Mesenchymal stem cell (in vitro differentiated cells and primary cell): ENCODE measurements at regions not wholly inside any gene's neighbourhood (a gene's known extent, or its start where the extent isn't known, plus 50 kb on each side); places are given as distances from the start of the nearest gene placed in this dataset.

Experiments
- DNase-seq: peaks from one replicate; pipeline ENCODE4 v3.0.0-alpha.2; 2013
- H2AFZ ChIP-seq: one replicate; pipeline ENCODE4 v1.6.1; 2013; ENCODE audit warnings: low read depth, mild to moderate bottlenecking, control low read depth, inconsistent platforms, low read length, moderate library complexity
- H2AK5ac ChIP-seq: 2 replicates; pipeline ENCODE4 v1.6.1; 2013; ENCODE audit warnings: low read length, moderate library complexity, mild to moderate bottlenecking, inconsistent platforms; ENCODE audit not compliant: severe bottlenecking
- H2BK120ac ChIP-seq: one replicate; pipeline ENCODE4 v1.6.1; 2013; ENCODE audit warnings: low read depth, mild to moderate bottlenecking, inconsistent platforms, low read length, moderate library complexity
- H2BK12ac ChIP-seq, 2 experiments: one replicate each; pipeline ENCODE4 v1.6.1; 2013; ENCODE audit warnings: inconsistent platforms in 2 of 2, low read length in 2 of 2, mild to moderate bottlenecking in 2 of 2, moderate library complexity in 2 of 2, control low read depth in 1 of 2
- H2BK15ac ChIP-seq: one replicate; pipeline ENCODE4 v1.6.1; 2013; ENCODE audit warnings: mild to moderate bottlenecking, low read depth, inconsistent platforms; ENCODE audit not compliant: poor library complexity, severe bottlenecking
- H2BK5ac ChIP-seq: 2 replicates; pipeline ENCODE4 v1.6.1; 2013; ENCODE audit warnings: low read depth, mild to moderate bottlenecking, low read length, control low read depth, inconsistent platforms; ENCODE audit not compliant: poor library complexity, severe bottlenecking
- H3K14ac ChIP-seq, 2 experiments: one replicate each; pipeline ENCODE4 v1.6.1; 2013; ENCODE audit warnings: inconsistent platforms in 2 of 2, low read length in 2 of 2, control low read depth in 1 of 2, mild to moderate bottlenecking in 1 of 2, moderate library complexity in 1 of 2
- H3K18ac ChIP-seq, 2 experiments: one replicate each; pipeline ENCODE4 v1.6.1; 2013; ENCODE audit warnings: inconsistent platforms in 2 of 2, low read length in 2 of 2, control low read depth in 1 of 2, low read depth in 1 of 2, mild to moderate bottlenecking in 1 of 2
- H3K23ac ChIP-seq, 2 experiments: one replicate each; pipeline ENCODE4 v1.6.1; 2013; ENCODE audit warnings: inconsistent platforms in 2 of 2, low read length in 2 of 2, mild to moderate bottlenecking in 2 of 2, moderate library complexity in 2 of 2, control low read depth in 1 of 2
- H3K27ac ChIP-seq: 2 replicates; pipeline ENCODE4 v1.5.1; 2013; ENCODE audit warnings: mild to moderate bottlenecking, moderate library complexity, low read length, control low read depth, inconsistent platforms; ENCODE audit not compliant: poor library complexity, severe bottlenecking
- H3K27me3 ChIP-seq, 2 experiments: 2 replicates each; pipeline versions ENCODE4 v1.6.1 to v1.7.0; 2013; ENCODE audit warnings: low read length in 2 of 2, mild to moderate bottlenecking in 2 of 2, moderate library complexity in 2 of 2, control low read depth in 1 of 2, inconsistent platforms in 1 of 2; ENCODE audit not compliant: control insufficient read depth in 1 of 2, insufficient read depth in 1 of 2
- H3K36me3 ChIP-seq, 2 experiments: 2 replicates each; pipeline versions ENCODE4 v1.6.1 to v1.7.0; 2013; ENCODE audit warnings: low read length in 2 of 2, control low read depth in 1 of 2, inconsistent platforms in 1 of 2, low read depth in 1 of 2, mild to moderate bottlenecking in 1 of 2; ENCODE audit not compliant: insufficient read depth in 2 of 2, control insufficient read depth in 1 of 2
- H3K4ac ChIP-seq, 2 experiments: one replicate each; pipeline ENCODE4 v1.6.1; 2013; ENCODE audit warnings: inconsistent platforms in 2 of 2, low read length in 2 of 2, mild to moderate bottlenecking in 2 of 2, moderate library complexity in 2 of 2, control low read depth in 1 of 2, low read depth in 1 of 2
- H3K4me1 ChIP-seq: 2 replicates; pipeline ENCODE4 v1.6.1; 2013; ENCODE audit warnings: low read depth, low read length, control low read depth; ENCODE audit not compliant: control insufficient read depth, insufficient read depth
- H3K4me2 ChIP-seq: 2 replicates; pipeline ENCODE4 v1.6.1; 2013; ENCODE audit warnings: low read length, mild to moderate bottlenecking, inconsistent platforms; ENCODE audit not compliant: poor library complexity, severe bottlenecking
- H3K4me3 ChIP-seq, 2 experiments: 2 replicates each; pipeline versions ENCODE4 v1.5.1 to v1.7.0; 2013; ENCODE audit warnings: low read length in 2 of 2, mild to moderate bottlenecking in 2 of 2, control low read depth in 1 of 2, low read depth in 1 of 2; ENCODE audit not compliant: insufficient read depth in 1 of 2
- H3K79me1 ChIP-seq: replicated peaks from 2 replicates; pipeline ENCODE4 v1.6.1; 2013; ENCODE audit warnings: mild to moderate bottlenecking, control low read depth, low read length, inconsistent platforms; ENCODE audit not compliant: poor library complexity, severe bottlenecking
- H3K9ac ChIP-seq: 2 replicates; pipeline ENCODE4 v1.7.0; 2013; ENCODE audit warnings: mild to moderate bottlenecking, low read length, moderate library complexity
- H3K9me3 ChIP-seq: 2 replicates; pipeline ENCODE4 v1.7.0; 2013; ENCODE audit warnings: mild to moderate bottlenecking, low read length; ENCODE audit not compliant: control insufficient read depth
- H4K8ac ChIP-seq: one replicate; pipeline ENCODE4 v1.6.1; 2013; ENCODE audit warnings: inconsistent platforms, mild to moderate bottlenecking, low read length, moderate library complexity
- H4K91ac ChIP-seq: one replicate; pipeline ENCODE4 v1.6.1; 2013; ENCODE audit warnings: mild to moderate bottlenecking, low read length, inconsistent platforms
- WGBS: methylation state at CpG from one replicate; pipeline ENCODE4 v1.1.7; 2013; ENCODE audit warnings: mixed read lengths; 5-methylcytosine and 5-hydroxymethylcytosine counted together

- H4K91ac ChIP-seq: no peak overlapping the region
- no peaks in the 10 kb centered on the region for H3K4me1 ChIP-seq
- no peak overlapping the region for H3K9ac ChIP-seq
- H3K4me2 ChIP-seq: no peak overlapping the region
- H4K8ac ChIP-seq: no peak overlapping the region
- no peaks in the 10 kb centered on the region for H3K79me1 ChIP-seq
- H2AK5ac ChIP-seq: no peak overlapping the region
- H2BK120ac ChIP-seq: no peak overlapping the region
- no peaks in the 10 kb centered on the region for H3K36me3 ChIP-seq
- H2BK5ac ChIP-seq: no peak overlapping the region
- no peak overlapping the region for H3K27ac ChIP-seq
- H2AFZ ChIP-seq: no peak overlapping the region
- H2BK12ac ChIP-seq: no peak overlapping the region
- WGBS: 68% methylated on average over 15 of the region's 15 CpGs
- H3K23ac ChIP-seq: no peak overlapping the region
- H3K18ac ChIP-seq: no peak overlapping the region
- H2BK15ac ChIP-seq: no peak overlapping the region
- no peak overlapping the region for H3K14ac ChIP-seq
- no peaks in the 10 kb centered on the region for H3K9me3 ChIP-seq
- H3K4ac ChIP-seq: peak overlapping the region in 1 of 2 experiments; percentile 2
- H3K4me3 ChIP-seq: no peak overlapping the region
- peaks cover 0 to 55% of the 10 kb centered on the region in 2 experiments for H3K27me3 ChIP-seq
- peak; percentile 18 for DNase-seq
Observed at GRCh38 chr2:240244543-240244942, 104.1 kb upstream of the OTOS start.

GRCh38 chr2:240245184-240245583 lies 104.7 kb upstream of the OTOS start:
- H4K8ac ChIP-seq: no peak overlapping the region
- no peak overlapping the region for H3K4me2 ChIP-seq
- no peaks in the 10 kb centered on the region for H3K9me3 ChIP-seq
- H2BK15ac ChIP-seq: no peak overlapping the region
- no peak overlapping the region for H3K4ac ChIP-seq
- H3K27ac ChIP-seq: no peak overlapping the region
- H2AFZ ChIP-seq: no peak overlapping the region
- no peaks in the 10 kb centered on the region for H3K79me1 ChIP-seq
- no peak overlapping the region for H3K4me3 ChIP-seq
- no peaks in the 10 kb centered on the region for H3K36me3 ChIP-seq
- no peaks in the 10 kb centered on the region for H3K4me1 ChIP-seq
- 83% methylated on average over 3 of the region's 4 CpGs for whole genome bisulfite sequencing
- no peak overlapping the region for H3K23ac ChIP-seq
- H2BK5ac ChIP-seq: no peak overlapping the region
- no peak for DNase-seq
- peaks cover 0 to 51% of the 10 kb centered on the region in 2 experiments for H3K27me3 ChIP-seq
- H3K9ac ChIP-seq: no peak overlapping the region
- no peak overlapping the region for H3K18ac ChIP-seq
- H2AK5ac ChIP-seq: no peak overlapping the region
- no peak overlapping the region for H2BK120ac ChIP-seq
- no peak overlapping the region for H2BK12ac ChIP-seq
- no peak overlapping the region for H3K14ac ChIP-seq
- no peak overlapping the region for H4K91ac ChIP-seq

GRCh38 chr2:240245706-240246105 lies 105.2 kb upstream of the OTOS start:
- no peaks in the 10 kb centered on the region for H3K36me3 ChIP-seq
- H2AK5ac ChIP-seq: no peak overlapping the region
- no peak overlapping the region for H2BK15ac ChIP-seq
- DNase-seq: peak; percentile 38
- no peak overlapping the region for H2BK5ac ChIP-seq
- no peak overlapping the region for H4K91ac ChIP-seq
- H3K23ac ChIP-seq: no peak overlapping the region
- H2BK12ac ChIP-seq: no peak overlapping the region
- peak overlapping the region in 1 of 2 experiments; percentile 18 for H3K18ac ChIP-seq
- no peak overlapping the region for H4K8ac ChIP-seq
- H3K4me1 ChIP-seq: no peaks in the 10 kb centered on the region
- no peaks in the 10 kb centered on the region for H3K79me1 ChIP-seq
- H3K4me2 ChIP-seq: no peak overlapping the region
- H3K9me3 ChIP-seq: no peaks in the 10 kb centered on the region
- H3K4ac ChIP-seq: no peak overlapping the region
- 73% methylated on average over 23 of the region's 23 CpGs for WGBS
- H2BK120ac ChIP-seq: no peak overlapping the region
- no peak overlapping the region for H2AFZ ChIP-seq
- peaks cover 0 to 49% of the 10 kb centered on the region in 2 experiments for H3K27me3 ChIP-seq
- H3K27ac ChIP-seq: no peak overlapping the region
- no peak overlapping the region for H3K4me3 ChIP-seq
- H3K14ac ChIP-seq: no peak overlapping the region
- no peak overlapping the region for H3K9ac ChIP-seq

GRCh38 chr2:240246173-240246820 lies 105.8 kb upstream of the OTOS start:
- DNase-seq: no peak
- Histone ChIP-seq H2AFZ (no peak overlapping the region), H2BK12ac (peak overlapping the region in 1 of 2 experiments; percentile 75), H3K9me3 (no peaks in the 10 kb centered on the region), H3K18ac (no peak overlapping the region), H3K79me1 (no peaks in the 10 kb centered on the region), H3K4me1 (no peaks in the 10 kb centered on the region), H4K8ac (no peak overlapping the region), H3K27ac (no peak overlapping the region), H3K9ac (no peak overlapping the region), H3K27me3 (peaks cover 0 to 44% of the 10 kb centered on the region in 2 experiments), H3K23ac (no peak overlapping the region), H2BK15ac (no peak overlapping the region), H3K14ac (peak overlapping the region in 1 of 2 experiments; percentile 57), H2BK5ac (no peak overlapping the region), H4K91ac (no peak overlapping the region), H3K36me3 (no peaks in the 10 kb centered on the region), H2BK120ac (no peak overlapping the region), H3K4me2 (no peak overlapping the region), H2AK5ac (no peak overlapping the region), H3K4me3 (no peak overlapping the region), H3K4ac (no peak overlapping the region)
- WGBS: 81% methylated on average over 15 of the region's 15 CpGs
